Hippocampal formation (tissue), 2 donors: ENCODE measurements at regions not wholly inside any gene's neighbourhood (a gene's known extent, or its start where the extent isn't known, plus 50 kb on each side); places are given as distances from the start of the nearest gene placed in this dataset.
"Not testable (repeated sequence)": the region's sequence is repeated elsewhere in the genome, so short reads cannot be mapped to it uniquely, and the experiment has no call there.

Source experiments
- DNase-seq, 2 donors: peaks; one replicate each; lab custom pipeline; 2025; lab: John Stamatoyannopoulos, UW

DNA sequence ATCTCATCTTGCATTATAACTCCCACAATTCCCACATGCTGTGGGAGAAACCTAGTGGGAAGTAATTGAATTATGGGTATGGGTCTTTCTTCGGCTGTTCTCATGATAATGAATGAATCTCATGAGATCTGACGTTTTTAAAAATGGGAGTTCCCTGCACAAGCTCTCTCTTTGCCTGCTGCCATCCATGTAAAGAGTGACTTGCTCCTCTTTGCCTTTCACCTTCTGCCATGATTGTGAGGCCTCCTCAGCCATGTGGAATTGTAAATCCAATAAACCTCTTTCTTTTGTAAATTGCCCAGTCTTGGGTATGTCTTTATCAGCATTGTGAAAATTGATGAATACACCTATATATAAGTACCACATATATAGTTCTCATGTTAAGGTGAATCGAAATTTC lies 961.7 kb upstream of the COX7C start:
- no peak for DNase-seq

DNA sequence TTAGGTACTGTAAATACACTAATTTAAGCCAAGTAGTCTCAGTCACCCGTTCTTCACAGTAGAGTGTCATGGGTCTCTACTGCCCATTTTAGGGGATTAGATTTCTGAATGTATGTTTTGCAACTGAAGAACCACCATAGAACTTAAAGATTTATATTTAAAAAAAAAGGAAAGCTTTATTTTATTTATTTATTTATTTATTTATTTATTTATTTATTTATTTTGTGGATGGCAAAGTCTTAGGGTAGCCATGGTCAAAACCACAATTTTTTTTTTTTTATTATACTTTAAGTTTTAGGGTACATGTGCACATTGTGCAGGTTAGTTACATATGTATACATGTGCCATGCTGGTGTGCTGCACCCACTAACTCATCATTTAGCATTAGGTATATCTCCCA lies 960.4 kb upstream of the COX7C start:
- not testable (repeated sequence) for DNase-seq

DNA sequence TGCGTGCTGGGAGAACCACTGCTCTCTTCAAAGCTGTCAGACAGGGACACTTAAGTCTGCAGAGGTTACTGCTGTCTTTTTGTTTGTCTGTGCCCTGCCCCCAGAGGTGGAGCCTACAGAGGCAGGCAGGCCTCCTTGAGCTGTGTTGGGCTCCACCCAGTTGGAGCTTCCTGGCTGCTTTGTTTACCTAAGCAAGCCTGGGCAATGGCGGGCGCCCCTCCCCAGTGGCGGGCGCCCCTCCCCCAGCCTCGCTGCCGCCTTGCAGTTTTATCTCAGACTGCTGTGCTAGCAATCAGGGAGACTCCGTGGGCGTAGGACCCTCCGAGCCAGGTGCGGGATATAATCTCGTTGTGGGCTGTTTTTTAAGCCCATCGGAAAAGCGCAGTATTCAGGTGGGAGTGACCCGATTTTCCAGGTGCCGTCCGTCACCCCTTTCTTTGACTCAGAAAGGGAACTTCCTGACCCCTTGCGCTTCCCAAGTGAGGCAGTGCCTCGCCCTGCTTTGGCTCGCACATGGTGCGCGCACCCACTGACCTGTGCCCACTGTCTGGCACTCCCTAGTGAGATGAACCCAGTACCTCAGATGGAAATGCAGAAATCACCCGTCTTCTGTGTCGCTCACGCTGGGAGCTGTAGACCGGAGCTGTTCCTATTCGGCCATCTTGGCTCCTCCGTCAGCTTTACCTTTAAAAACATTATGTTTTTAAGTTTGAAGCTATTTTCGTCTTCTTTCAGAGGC lies 954.6 kb upstream of the COX7C start:
- DNase-seq: not testable (repeated sequence)

DNA sequence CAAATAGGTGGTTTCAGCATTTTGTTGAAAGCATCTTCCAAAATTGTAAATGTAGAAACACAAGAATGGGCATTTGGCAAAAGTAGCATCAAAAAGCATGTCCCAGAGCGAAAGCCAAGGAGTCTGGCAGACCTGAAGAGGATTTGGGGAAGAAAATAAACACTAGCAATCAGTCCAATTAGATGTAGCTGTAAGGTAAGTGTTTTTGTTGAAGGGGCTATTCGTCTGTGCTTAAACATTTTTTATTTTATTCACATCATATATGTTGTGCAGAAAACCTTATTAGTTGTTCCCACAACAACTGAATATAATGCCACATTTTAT lies 954.1 kb upstream of the COX7C start:
- no peak for DNase-seq

DNA sequence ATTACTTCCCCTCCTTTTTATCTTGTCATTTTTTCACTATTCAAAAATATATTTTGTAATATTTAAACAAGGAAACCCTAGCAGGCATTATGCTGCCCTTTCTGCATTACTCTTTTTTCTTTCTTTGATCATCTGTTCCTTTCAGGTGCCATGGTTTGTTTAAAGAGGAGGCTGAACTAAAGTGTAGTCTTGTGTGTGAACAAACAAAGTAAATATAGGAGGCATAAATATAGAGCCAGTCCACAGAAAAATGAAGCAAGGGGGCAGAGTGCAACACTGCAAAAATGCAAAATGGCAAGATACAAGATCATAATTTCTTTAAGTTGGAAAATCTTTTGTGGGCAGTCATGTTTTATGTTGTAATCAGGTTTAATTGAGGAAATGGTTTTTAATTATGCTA lies 947.3 kb upstream of the COX7C start:
- no peak for DNase-seq

DNA sequence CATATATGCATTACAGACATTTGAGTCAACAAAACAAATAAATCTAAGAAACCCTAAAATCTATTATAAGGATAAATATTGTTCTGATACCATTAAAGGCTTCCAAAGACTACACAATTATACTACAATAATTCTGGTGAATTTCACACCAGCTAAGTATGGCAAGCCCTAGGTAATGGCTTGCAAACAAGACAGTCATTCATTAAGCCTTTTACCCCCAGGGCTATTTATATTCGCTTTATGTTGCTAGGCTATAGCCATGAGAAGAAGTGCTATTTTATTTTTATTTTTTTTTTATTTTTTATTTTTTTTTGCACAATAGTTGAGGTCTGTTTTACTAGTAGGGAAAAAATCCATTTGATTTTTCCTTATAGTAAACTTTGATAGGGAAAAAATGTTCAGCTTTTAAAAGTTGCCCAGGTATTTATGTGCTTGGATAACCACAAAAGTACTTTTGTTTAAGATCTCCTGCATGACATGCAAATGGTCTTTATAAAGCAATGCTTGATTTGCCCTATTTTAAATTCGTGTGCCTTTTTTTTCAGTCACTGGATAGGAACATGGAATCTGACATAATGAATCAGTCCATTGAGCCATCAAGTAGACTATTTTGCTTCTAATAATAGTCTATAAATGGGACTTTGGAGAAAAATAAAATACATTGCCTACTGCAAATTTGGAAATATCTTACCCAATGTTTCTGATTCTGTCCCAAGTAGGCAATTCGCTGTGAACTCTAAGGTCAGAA lies 946.3 kb upstream of the COX7C start:
- DNase-seq: no peak

DNA sequence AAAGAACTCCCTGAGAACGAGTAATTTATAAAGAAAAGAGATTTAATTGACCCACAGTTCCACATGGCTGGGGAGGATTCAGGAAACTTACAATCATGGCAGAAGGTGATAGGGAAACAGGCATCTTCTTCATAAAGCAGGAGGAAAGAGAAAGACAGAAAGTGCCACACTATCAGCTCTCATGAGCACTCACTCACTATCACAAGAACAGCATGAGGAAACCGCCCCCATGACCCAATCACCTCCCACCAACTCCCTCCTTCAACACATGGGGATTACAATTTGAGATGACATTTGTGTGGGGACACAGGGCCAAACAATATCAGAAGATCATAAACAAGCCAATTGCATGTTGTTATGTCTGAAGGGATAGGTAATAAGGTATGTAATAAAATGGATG lies 935.9 kb upstream of the COX7C start:
- no peak for DNase-seq

DNA sequence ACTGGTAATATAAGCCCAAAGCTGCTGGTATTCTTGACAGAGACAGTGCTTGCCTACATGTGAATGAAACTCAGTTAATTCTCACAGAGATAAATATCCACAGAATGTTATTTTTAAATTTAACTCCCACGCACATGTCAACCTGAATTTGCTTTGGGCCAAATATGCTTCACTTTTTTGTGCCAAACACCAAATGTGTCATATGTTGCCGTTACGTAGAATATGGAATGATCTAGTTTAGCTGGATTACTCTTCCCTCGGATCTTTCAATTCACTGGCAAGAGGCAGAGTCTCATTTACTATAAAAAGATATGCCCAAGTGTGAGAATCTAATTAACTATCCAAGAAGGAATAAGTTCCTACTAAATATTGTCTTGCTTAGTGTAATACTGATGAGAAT lies 933.4 kb upstream of the COX7C start:
- no peak for DNase-seq

DNA sequence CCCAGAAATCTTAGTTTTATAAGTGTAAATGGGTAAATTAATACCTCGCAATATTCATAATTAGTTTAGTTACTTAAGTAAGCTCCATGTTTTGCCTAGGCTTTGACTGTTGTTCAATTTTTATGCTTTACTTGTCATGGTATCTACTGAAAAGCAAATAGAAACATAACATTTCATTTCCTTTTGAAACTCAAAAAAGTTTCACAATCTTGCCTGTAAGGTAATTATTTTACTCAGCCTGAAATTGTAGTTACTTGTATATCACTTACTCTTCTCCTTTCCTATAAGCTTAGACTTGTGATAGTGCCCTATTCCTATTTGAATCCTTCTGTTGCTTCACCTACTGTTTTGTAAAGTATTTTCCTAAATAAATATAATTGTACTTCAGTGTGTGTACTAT lies 914.4 kb upstream of the COX7C start:
- DNase-seq: no peak

DNA sequence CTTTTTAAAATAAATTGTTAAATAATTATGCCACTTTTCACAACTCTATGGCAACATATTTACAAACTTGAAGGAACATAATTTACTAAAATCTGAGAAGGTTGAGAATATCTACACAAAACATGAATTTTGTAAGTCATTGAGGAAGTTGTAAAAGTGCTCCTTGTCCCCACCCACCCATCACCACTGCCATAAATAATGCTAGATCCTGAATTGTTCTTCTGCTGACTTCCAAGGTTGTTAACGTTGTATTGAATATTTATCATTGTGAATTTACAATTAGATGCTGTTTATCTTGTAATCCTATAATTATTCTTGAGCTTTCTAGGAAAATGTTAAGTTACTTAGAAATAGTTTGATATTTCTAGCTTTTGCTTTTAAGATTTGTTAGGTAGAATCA lies 908.0 kb upstream of the COX7C start:
- DNase-seq: no peak

DNA sequence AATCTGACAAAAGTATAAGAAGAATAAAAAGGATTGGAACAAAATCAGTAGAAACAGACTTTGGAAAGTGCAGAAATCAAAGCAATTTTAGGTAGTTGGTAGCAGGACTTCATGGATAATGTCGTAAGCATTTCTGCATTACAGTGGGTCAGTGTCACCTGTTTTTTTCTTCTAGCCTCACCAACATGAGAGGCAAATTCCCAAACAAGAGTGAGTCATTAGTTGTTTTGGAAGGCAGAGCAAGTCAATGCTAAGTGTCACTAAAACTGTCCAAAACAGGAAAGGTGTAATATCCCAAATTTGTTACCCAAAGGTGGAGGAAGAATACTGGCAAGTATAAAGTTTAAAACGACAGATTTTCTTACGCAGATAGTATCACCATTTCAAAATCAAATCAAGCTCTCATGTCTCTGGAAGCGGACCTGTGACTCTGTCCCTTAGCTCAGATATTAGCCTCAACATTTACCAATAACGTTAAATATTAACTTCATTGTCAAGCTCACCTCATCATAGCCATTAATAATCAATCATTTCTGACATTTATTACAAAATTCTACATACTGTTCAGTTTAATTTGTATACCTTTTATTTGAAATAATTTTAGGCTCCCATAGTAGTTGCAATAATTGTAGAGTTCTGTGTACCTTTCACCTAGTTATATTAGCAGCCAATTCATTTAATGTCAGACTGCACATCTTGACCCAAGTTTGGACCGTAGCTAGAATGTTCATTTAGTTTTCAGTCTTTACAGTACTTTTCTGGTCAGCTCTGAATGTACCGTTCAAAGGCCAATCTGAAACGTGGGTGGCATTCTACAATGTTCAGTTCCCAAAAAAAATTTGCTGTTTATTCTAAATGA lies 901.2 kb upstream of the COX7C start:
- DNase-seq: no peak

DNA sequence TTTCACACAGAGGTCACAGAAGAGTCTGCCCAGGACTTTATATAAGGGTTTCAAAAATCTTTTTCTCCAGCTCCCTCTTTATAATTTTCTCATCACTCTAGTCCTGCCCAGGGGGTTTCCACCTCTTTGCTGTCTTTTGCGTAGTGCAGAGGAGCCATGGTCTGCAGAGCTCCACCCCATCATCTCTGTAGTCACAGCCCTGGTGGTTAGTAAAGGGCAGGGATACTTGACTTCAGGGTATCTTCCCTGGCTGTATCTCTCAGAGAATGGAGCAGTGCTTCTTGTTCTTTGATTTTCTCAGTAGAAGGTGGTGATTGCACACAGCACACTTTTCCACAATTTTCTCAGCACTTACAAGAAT lies 900.6 kb upstream of the COX7C start:
- no peak for DNase-seq

DNA sequence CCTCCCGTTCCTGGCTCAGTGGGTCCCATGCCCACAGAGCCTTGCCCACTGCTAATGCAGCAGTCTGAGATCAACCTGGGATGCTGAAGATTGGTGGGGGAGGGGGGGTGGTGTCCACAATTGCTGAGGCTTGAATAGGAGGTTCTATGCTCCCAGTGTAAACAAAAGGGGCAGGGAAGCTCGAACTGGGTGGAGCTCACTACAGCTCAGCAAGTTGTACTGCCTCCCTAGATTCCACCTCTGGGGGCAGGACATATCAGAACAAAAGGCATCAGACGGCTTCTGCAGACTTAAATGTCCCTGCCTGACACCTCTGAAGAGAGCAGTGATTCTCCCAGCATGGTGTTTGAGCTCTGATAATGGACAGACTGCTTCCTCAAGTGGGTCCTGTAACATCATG lies 885.6 kb upstream of the COX7C start:
- DNase-seq: no peak

DNA sequence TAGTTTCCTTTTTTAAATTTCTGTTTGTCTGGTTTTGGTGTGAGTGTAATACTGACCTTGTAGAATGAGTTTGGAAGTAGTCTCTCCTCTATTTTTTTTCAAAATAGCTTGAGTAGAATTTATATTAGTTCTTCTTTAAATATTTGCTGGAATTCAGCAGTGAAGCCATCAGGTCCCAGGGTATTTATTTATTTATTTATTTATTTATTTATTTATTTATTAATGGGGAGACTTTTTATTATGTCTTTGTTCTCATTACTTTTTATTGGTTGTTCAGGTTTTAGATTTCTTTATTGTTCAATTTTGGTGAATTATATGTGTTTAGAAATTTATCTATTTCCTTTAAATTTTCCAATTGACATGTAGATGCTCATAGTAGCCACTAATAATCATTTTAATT lies 875.8 kb upstream of the COX7C start:
- DNase-seq: no peak

DNA sequence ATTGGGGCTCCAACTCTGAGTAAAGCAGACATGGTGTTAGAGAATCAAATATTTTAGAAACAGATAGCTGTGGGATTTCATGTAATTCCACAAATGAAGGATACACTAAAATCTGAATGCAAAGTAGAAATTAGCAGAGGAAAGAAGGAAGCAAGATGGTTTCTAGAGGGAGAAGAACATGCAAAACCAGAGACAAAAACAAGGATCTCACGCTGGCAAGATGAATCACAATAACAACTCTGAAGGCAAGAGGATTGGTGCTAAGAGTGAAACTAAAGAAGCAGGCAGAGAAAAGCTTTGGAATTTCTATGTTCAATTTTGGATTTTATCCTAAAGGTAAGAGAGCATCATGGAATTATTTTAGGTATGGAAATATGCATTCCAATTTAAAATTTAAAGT lies 857.2 kb upstream of the COX7C start:
- no peak for DNase-seq

DNA sequence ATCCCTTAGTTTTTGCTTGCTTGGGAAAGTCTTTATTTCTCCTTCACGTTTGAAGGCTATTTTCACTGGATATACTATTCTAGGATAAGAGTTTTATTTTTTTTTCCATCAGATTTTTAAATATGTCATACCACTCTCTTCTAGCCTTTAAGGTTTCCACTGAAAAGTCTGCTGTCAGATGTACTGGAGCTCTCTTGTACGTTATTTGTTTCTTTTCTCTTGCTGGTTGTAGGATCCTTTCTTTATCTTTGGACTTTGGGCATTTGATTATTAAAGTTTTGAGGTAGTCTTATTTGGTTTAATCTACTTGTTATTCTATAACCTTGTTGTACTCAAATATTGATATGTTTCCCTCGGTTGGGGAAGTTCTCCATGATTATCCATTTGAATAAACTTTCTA lies 848.4 kb upstream of the COX7C start:
- DNase-seq: no peak

DNA sequence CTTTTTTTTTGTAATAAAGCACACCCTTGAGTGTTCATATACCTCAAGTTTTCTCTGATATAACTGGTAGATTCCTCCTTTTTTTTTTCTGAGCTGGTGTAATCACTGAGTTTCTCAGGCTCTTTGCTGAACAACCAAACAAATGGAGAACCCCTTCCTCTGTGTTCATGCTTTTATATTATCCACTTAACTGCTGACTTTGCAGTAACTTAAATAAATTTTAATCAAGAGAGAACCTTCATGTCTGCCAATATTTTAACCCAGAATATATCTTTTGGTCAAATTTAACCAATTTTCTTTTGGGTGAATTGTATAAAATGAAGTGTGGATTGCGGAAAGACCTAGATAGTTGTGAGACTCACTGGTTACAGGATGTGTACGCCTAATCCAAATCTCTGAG lies 833.0 kb upstream of the COX7C start:
- no peak for DNase-seq

DNA sequence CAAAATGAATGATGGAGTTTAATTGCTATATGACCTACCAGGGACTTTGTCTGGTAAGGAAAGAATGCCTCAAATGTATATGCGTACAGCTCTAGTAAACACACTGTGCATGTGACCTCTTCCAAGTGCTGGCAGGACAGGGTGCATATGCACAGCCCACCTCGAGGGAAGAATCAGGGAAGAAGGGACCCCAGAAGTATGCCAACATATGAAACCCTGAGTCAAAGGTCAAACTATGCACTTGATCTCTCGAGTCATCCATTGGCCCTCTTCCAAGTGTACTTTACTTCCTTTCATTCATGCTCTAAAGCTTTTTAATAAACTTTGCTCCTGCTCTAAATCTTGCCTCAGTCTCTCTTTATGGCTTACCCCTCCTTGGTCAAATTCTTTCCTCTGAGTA lies 804.6 kb upstream of the COX7C start:
- no peak for DNase-seq

DNA sequence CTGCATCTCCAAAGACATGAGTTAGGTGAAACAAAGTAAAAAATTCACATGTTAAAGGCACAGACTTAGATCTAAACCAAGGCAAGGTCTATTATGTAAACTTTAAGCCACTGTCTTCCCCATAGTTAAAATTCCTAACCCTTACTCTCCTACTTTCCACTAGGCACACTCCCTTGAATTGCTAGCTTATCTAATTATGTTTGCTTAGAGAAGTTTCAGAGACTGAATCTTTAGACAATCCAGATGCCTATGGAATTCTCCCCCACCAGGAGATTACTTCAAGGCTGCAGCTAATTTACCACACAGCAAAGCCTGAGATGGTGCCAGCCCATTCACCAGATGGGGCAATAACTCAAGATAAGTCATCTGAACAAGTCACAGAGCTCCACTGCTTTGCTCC lies 803.1 kb upstream of the COX7C start:
- no peak for DNase-seq

DNA sequence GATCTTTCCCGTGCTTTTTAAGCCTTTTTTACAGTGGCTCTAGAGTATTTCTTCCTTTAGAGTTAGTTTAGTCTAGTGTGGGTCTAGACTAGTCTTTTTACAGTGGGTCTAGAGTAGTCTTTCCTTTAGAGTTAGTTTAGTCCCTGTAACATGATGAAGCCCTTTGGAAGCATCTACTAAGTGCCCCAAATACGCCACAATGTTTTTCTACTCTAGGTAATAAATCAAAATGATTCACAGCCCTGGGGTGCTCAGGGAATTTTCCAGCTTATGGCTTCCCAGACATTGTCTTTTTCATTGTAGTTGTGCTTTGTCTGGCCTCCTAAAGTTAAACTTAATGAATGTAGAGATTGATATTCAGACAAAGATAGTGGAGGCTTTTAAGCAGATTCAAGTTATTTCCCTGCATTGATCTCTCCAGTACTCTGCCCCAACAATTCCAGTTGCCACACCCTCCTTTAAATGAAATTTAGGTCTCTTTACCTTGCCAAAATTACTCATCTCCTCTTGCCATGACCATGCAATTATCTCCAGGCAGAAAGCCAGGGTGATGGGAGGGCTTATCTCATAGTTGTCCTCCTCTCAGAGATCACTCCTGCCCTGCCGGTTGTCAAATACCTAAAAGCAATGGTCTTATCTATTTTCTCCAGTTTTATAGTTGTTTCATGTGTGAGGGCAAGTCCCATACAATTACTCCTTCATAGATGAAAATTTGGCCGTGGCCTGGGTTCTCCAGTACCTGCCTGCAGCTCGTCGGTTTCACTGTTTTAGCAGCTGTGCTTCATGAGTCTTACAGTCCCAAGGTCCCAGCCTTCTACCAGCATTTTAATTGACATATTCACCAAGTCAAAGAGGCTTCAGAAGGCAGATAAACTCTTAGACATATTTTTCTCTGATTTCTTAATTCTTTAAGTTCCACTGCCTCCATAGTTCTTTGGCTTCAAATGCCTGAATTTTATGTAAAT lies 794.0 kb upstream of the COX7C start:
- no peak for DNase-seq

DNA sequence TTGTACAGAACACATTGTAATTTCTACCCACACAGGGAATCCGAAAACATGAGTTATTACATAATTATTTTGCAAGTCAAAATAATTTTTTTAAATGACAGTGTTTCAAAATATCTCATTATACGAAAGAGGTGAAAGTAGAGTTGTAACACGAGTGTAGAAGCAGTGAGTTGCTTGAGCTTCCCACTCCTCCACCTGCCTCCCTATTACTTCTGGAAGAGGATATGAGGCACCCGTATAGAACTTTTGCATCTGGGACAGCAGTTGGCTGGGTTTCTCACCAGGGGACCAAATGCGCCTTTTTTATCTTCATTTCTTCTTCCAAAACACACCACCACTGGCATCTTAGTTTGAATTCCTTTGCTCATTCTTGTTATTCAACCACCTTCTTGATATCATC lies 779.0 kb upstream of the COX7C start:
- DNase-seq: no peak

DNA sequence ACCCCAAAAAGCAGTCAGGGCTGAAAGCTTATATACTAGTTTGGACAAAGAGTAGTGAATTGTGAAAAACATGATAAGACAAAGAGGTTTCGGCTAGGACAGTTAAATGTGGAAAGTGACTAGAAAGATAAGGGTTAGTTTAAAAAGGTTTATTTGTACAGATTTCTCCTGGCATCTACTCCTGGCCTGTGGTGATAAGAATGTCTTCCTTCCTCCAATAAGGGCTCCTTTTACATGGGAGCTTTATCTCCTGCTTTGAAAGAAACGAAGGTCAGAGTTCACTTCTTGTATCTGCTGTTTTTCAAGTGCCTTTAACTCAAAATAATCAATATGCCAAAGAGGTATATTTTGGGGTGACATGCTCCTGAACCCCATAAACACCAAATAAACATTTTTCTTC lies 776.1 kb upstream of the COX7C start:
- no peak for DNase-seq
